ENCODE measurements at regions not wholly inside any gene's neighbourhood (a gene's known extent, or its start where the extent isn't known, plus 50 kb on each side); places are given as distances from the start of the nearest gene placed in this dataset.

DNA sequence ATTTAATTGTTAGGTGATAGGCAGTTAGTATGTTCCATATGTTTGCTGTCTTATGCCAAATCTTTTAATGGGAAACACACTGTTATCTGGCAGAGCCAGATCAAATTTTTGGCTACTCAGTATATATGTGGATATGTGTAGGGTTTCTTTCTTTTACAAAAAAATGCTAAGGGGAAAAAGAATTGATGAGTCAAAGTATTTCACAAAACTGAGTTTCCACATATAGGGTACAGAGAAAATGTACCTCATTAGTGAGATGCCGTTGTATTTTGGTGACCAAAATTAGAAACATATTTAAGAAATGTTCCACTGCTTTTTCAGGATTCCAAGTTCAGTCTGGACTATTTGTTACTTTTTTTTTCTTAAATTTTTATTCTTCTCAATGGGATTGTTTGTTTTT, 201.2 kb upstream of the PTGFR start:
- Histone ChIP-seq H3K79me2 (ENCODE audit: low read length) (no peaks in the 10 kb centered on the region), H3K27me3 (ENCODE audit: low read depth, low read length) (no peaks in the 10 kb centered on the region), H2AFZ (ENCODE audit: low read depth, low read length) (no peak overlapping the region), H3K36me3 (replicated peaks; ENCODE audit: low read depth, low read length) (no peaks in the 10 kb centered on the region), H3K4me2 (ENCODE audit: low read length) (no peak overlapping the region), H3K4me1 (ENCODE audit: low read length) (no peaks in the 10 kb centered on the region), H3K9me3 (ENCODE audit: insufficient read depth, low read length) (no peaks in the 10 kb centered on the region), H3K4me3 (ENCODE audit: low read length) (no peak overlapping the region), H4K20me1 (ENCODE audit: insufficient read depth, low read length) (no peaks in the 10 kb centered on the region), H3K27ac (ENCODE audit: low read length) (no peak overlapping the region), H3K9ac (ENCODE audit: low read length) (no peak overlapping the region)
- TF ChIP-seq, protein P1, sequence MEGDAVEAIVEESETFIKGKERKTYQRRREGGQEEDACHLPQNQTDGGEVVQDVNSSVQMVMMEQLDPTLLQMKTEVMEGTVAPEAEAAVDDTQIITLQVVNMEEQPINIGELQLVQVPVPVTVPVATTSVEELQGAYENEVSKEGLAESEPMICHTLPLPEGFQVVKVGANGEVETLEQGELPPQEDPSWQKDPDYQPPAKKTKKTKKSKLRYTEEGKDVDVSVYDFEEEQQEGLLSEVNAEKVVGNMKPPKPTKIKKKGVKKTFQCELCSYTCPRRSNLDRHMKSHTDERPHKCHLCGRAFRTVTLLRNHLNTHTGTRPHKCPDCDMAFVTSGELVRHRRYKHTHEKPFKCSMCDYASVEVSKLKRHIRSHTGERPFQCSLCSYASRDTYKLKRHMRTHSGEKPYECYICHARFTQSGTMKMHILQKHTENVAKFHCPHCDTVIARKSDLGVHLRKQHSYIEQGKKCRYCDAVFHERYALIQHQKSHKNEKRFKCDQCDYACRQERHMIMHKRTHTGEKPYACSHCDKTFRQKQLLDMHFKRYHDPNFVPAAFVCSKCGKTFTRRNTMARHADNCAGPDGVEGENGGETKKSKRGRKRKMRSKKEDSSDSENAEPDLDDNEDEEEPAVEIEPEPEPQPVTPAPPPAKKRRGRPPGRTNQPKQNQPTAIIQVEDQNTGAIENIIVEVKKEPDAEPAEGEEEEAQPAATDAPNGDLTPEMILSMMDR (IDR thresholded peaks at IDR 0.05; ENCODE audit: low read depth, low read length), result no peak
- no peak for TF ChIP-seq EZH2phosphoT487 (IDR thresholded peaks at IDR 0.05; ENCODE audit: low read depth)

DNA sequence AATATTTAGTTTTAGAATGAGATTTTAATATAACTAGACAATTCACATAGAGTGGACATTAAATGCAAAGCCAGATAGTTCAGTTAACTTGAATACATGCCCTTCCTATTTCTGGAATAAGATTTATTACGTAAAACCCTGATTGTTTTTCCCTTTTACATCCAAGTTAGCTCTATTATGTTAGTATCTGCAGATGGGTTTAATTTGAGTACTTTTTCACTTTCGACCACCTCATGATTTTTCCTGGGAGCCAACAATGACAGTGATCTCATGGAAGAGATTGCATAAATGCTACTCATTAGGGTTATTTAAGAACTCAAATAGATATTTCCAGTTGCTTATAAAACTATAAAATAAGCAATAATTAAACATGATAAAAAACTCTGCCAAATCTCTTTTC, 199.4 kb upstream of the PTGFR start:
- no peaks in the 10 kb centered on the region for H3K27me3 ChIP-seq (ENCODE audit: low read depth, low read length)
- H3K79me2 ChIP-seq (ENCODE audit: low read length), result no peaks in the 10 kb centered on the region
- H3K4me1 ChIP-seq (ENCODE audit: low read length), result no peaks in the 10 kb centered on the region
- H3K4me3 ChIP-seq (ENCODE audit: low read length), result no peak overlapping the region
- no peaks in the 10 kb centered on the region for H3K9me3 ChIP-seq (ENCODE audit: insufficient read depth, low read length)
- no peaks in the 10 kb centered on the region for H4K20me1 ChIP-seq (ENCODE audit: insufficient read depth, low read length)
- H3K9ac ChIP-seq (ENCODE audit: low read length), result no peak overlapping the region
- no peak overlapping the region for H2AFZ ChIP-seq (ENCODE audit: low read depth, low read length)
- H3K36me3 ChIP-seq (replicated peaks; ENCODE audit: low read depth, low read length), result no peaks in the 10 kb centered on the region
- TF ChIP-seq, protein P1 (IDR thresholded peaks at IDR 0.05; ENCODE audit: low read depth, low read length), result no peak
- TF ChIP-seq EZH2phosphoT487 (IDR thresholded peaks at IDR 0.05; ENCODE audit: low read depth), result no peak
- H3K4me2 ChIP-seq (ENCODE audit: low read length), result no peak overlapping the region
- no peak overlapping the region for H3K27ac ChIP-seq (ENCODE audit: low read length)

DNA sequence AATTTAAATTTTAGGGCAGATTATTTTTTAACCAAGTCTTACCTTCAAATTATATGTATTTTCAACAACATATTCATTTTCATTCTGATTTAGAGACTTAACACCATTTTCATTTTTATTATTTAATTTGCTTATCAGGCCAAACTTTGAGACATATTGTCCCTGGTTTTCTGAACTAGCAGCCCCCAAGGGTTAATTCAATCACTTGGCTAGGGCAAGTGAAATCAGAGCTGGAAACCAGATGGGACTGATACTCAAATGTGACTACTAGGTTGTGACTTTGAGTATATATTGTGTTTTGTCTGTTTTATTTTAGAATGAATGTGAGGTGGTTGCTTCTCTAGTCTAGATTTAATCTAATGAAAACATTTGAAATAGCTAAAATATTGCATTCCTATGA, 198.9 kb upstream of the PTGFR start:
- no peak for TF ChIP-seq EZH2phosphoT487 (IDR thresholded peaks at IDR 0.05; ENCODE audit: low read depth)
- TF ChIP-seq, protein P1 (IDR thresholded peaks at IDR 0.05; ENCODE audit: low read depth, low read length), result no peak

DNA sequence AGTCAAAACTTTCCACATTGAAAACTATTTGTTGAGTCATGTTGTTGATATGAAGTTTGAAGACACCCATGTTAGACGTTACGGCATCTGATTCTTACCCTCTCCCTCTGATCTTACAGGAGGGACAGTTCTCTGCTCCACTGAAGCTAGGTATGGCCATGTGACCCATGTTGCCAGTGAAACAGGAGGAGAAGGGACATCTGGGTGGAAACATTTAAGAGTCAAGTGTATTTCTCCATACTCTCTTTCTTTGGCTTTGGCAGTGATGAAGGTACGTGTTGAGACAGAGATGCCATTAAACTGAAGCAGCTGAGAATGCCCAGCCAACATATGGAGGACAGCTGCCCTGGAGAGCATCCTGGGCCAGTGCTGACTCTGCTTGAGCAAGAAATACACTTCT, 198.4 kb upstream of the PTGFR start:
- no peak overlapping the region for H2AFZ ChIP-seq (ENCODE audit: low read depth, low read length)
- no peaks in the 10 kb centered on the region for H3K4me1 ChIP-seq (ENCODE audit: low read length)
- no peak overlapping the region for H3K4me3 ChIP-seq (ENCODE audit: low read length)
- no peaks in the 10 kb centered on the region for H3K36me3 ChIP-seq (replicated peaks; ENCODE audit: low read depth, low read length)
- TF ChIP-seq, protein P1 (IDR thresholded peaks at IDR 0.05; ENCODE audit: low read depth, low read length), result no peak
- TF ChIP-seq EZH2phosphoT487 (IDR thresholded peaks at IDR 0.05; ENCODE audit: low read depth), result no peak
- H3K9ac ChIP-seq (ENCODE audit: low read length), result no peak overlapping the region
- no peaks in the 10 kb centered on the region for H3K27me3 ChIP-seq (ENCODE audit: low read depth, low read length)
- no peaks in the 10 kb centered on the region for H3K9me3 ChIP-seq (ENCODE audit: insufficient read depth, low read length)
- H4K20me1 ChIP-seq (ENCODE audit: insufficient read depth, low read length), result no peaks in the 10 kb centered on the region
- no peaks in the 10 kb centered on the region for H3K79me2 ChIP-seq (ENCODE audit: low read length)
- no peak overlapping the region for H3K27ac ChIP-seq (ENCODE audit: low read length)
- H3K4me2 ChIP-seq (ENCODE audit: low read length), result no peak overlapping the region

More for the DNA sequence above, 198.9 kb upstream of the PTGFR start:
- no peaks in the 10 kb centered on the region for H4K20me1 ChIP-seq (ENCODE audit: insufficient read depth, low read length)
- H3K4me2 ChIP-seq (ENCODE audit: low read length), result no peak overlapping the region
- no peaks in the 10 kb centered on the region for H3K4me1 ChIP-seq (ENCODE audit: low read length)
- no peaks in the 10 kb centered on the region for H3K9me3 ChIP-seq (ENCODE audit: insufficient read depth, low read length)
- no peak overlapping the region for H3K4me3 ChIP-seq (ENCODE audit: low read length)
- no peak overlapping the region for H3K9ac ChIP-seq (ENCODE audit: low read length)
- no peak overlapping the region for H3K27ac ChIP-seq (ENCODE audit: low read length)
- no peaks in the 10 kb centered on the region for H3K36me3 ChIP-seq (replicated peaks; ENCODE audit: low read depth, low read length)
- H3K79me2 ChIP-seq (ENCODE audit: low read length), result no peaks in the 10 kb centered on the region
- no peaks in the 10 kb centered on the region for H3K27me3 ChIP-seq (ENCODE audit: low read depth, low read length)
- no peak overlapping the region for H2AFZ ChIP-seq (ENCODE audit: low read depth, low read length)

All from OCI-LY3 (cell line).